ENCODE measurements at regions not wholly inside any gene's neighbourhood (a gene's known extent, or its start where the extent isn't known, plus 50 kb on each side); places are given as distances from the start of the nearest gene placed in this dataset.
"Not testable (repeated sequence)": the region's sequence is repeated elsewhere in the genome, so short reads cannot be mapped to it uniquely, and the experiment has no call there.

GRCh38 chrX:140337263-140337662 lies 167.6 kb downstream of the SOX3 start:
- no peak for DNase-seq (ENCODE audit: low spot score)

- no peak for DNase-seq (ENCODE audit: low spot score)
Observed at GRCh38 chrX:140318296-140318695, 186.6 kb downstream of the SOX3 start.

GRCh38 chrX:140317462-140317861 lies 187.4 kb downstream of the SOX3 start:
- DNase-seq (ENCODE audit: low spot score) = no peak

- no peak for DNase-seq (ENCODE audit: low spot score)
Observed at GRCh38 chrX:140298960-140299825, 205.7 kb downstream of the SOX3 start.

- DNase-seq (ENCODE audit: low spot score) = no peak
Observed at GRCh38 chrX:140297273-140297672, 207.6 kb downstream of the SOX3 start.

- DNase-seq (ENCODE audit: low spot score) = no peak
Observed at GRCh38 chrX:140292961-140293360, 211.9 kb downstream of the SOX3 start.

- no peak for DNase-seq (ENCODE audit: low spot score)
Observed at GRCh38 chrX:140292188-140292587, 212.7 kb downstream of the SOX3 start.

- no peak for DNase-seq (ENCODE audit: low spot score)
Observed at GRCh38 chrX:140274811-140275525, 229.9 kb downstream of the SOX3 start.

GRCh38 chrX:140273921-140274320 lies 230.9 kb downstream of the SOX3 start:
- no peak for DNase-seq (ENCODE audit: low spot score)

- no peak for DNase-seq (ENCODE audit: low spot score)
Observed at GRCh38 chrX:140250391-140250790, 254.5 kb downstream of the SOX3 start.

- no peak for DNase-seq (ENCODE audit: low spot score)
Observed at GRCh38 chrX:140249088-140249487, 255.8 kb downstream of the SOX3 start.

GRCh38 chrX:140229191-140229590 lies 263.9 kb upstream of the CXorf66 start:
- no peak for DNase-seq (ENCODE audit: low spot score)

- DNase-seq (ENCODE audit: low spot score) = not testable (repeated sequence)
Observed at GRCh38 chrX:140226037-140226436, 260.7 kb upstream of the CXorf66 start.

- not testable (repeated sequence) for DNase-seq (ENCODE audit: low spot score)
Observed at GRCh38 chrX:140215894-140216293, 250.6 kb upstream of the CXorf66 start.

GRCh38 chrX:140214518-140214917 lies 249.2 kb upstream of the CXorf66 start:
- DNase-seq (ENCODE audit: low spot score) = not testable (repeated sequence)

- DNase-seq (ENCODE audit: low spot score) = no peak
Observed at GRCh38 chrX:140206657-140207056, 241.3 kb upstream of the CXorf66 start.

GRCh38 chrX:140190441-140191108 lies 225.3 kb upstream of the CXorf66 start:
- DNase-seq (ENCODE audit: low spot score) = no peak

GRCh38 chrX:140180585-140180984 lies 215.3 kb upstream of the CXorf66 start:
- no peak for DNase-seq (ENCODE audit: low spot score)

- no peak for DNase-seq (ENCODE audit: low spot score)
Observed at GRCh38 chrX:140177821-140178220, 212.5 kb upstream of the CXorf66 start.

GRCh38 chrX:140172401-140172800 lies 207.1 kb upstream of the CXorf66 start:
- DNase-seq (ENCODE audit: low spot score) = no peak

GRCh38 chrX:140167551-140167950 lies 202.2 kb upstream of the CXorf66 start:
- no peak for DNase-seq (ENCODE audit: low spot score)

- DNase-seq (ENCODE audit: low spot score) = no peak
Observed at GRCh38 chrX:140165849-140166248, 200.5 kb upstream of the CXorf66 start.

- no peak for DNase-seq (ENCODE audit: low spot score)
Observed at GRCh38 chrX:140164391-140164790, 199.1 kb upstream of the CXorf66 start.
